Small intestine (tissue), 7 donors: ENCODE measurements at regions not wholly inside any gene's neighbourhood (a gene's known extent, or its start where the extent isn't known, plus 50 kb on each side); places are given as distances from the start of the nearest gene placed in this dataset.
A peak's percentile ranks its signal among the peaks of the same experiment; 100 is the strongest.

Experiments
- DNase-seq, 2 donors: peaks; one replicate each; pipeline versions ENCODE4 v3.0.0 to v3.0.0-alpha.2; 2013
- FAIRE-seq: peaks from 2 replicates; lab custom pipeline; 2012; peaks lifted over from hg19 to GRCh38; lab: Jason Lieb, UNC
- H3K27ac ChIP-seq, 3 donors: one replicate each; pipeline ENCODE4 v1.5.1; 2013; ENCODE audit warnings: low read length in 2 of 3, mild to moderate bottlenecking in 2 of 3, control low read depth in 1 of 3, inconsistent platforms in 1 of 3, low read depth in 1 of 3, moderate library complexity in 1 of 3
- H3K27me3 ChIP-seq, 3 donors: one replicate each; pipeline ENCODE4 v1.6.1; 2013; ENCODE audit warnings: low read length in 3 of 3, inconsistent platforms in 1 of 3; ENCODE audit not compliant: control insufficient read depth in 3 of 3, insufficient read depth in 3 of 3
- H3K36me3 ChIP-seq, 3 donors: one replicate each; pipeline ENCODE4 v1.6.1; 2013; ENCODE audit warnings: low read length in 3 of 3, inconsistent platforms in 1 of 3, low read depth in 1 of 3, mild to moderate bottlenecking in 1 of 3, moderate library complexity in 1 of 3; ENCODE audit not compliant: control insufficient read depth in 3 of 3, insufficient read depth in 2 of 3
- H3K4me1 ChIP-seq, 3 donors: one replicate each; pipeline ENCODE4 v1.6.1; 2013; ENCODE audit warnings: low read length in 2 of 3, inconsistent platforms in 1 of 3, low read depth in 1 of 3, mild to moderate bottlenecking in 1 of 3, moderate library complexity in 1 of 3; ENCODE audit not compliant: control insufficient read depth in 3 of 3, insufficient read depth in 2 of 3
- H3K4me3 ChIP-seq, 3 donors: one replicate each; pipeline ENCODE4 v1.5.1; 2013; ENCODE audit warnings: low read length in 3 of 3, control low read depth in 1 of 3, inconsistent platforms in 1 of 3, low read depth in 1 of 3, mild to moderate bottlenecking in 1 of 3, moderate library complexity in 1 of 3
- H3K9me3 ChIP-seq, 2 donors: one replicate each; pipeline ENCODE4 v1.6.1; 2013; ENCODE audit warnings: low read depth in 1 of 2, low read length in 1 of 2; ENCODE audit not compliant: control insufficient read depth in 2 of 2, insufficient read depth in 1 of 2
- WGBS, 3 donors: extraction: QIAGEN DNeasy Blood & Tissue Kit; methylation state at CpG; one replicate each; pipeline ENCODE4 v1.1.7; 2013; 5-methylcytosine and 5-hydroxymethylcytosine counted together
- donor health status: healthy with polysubstance abuse.
- donor health status: control.
- donor health status: control.
- donor health status: Bipolar disorder and iron deficiency.
- donor health status: healthy.

DNA sequence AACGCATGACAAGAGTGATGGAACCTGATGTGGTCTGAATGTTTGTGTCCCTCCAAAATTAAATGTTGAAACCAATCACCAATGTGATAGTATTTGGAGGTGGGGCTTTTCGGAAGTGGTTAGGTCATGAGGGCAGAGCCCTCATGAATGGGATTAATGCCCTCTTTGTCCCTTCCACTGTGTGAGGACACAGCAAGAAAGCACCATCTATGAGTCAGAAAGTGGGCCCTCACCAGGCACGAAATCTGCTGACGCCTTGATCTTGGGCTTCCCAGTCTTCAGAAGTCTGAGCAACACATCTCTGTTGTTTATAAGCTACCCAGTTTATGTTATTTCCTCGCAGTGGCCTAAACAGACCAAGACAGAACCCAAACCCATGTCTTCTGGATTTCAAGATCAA lies 244.0 kb upstream of the JAG1 start:
- H3K4me1 ChIP-seq = no peaks in the 10 kb centered on the region
- WGBS, 3 donors = 81 to 90% (median 89%) methylated on average over 5 of the region's 5 CpGs
- no peak overlapping the region for H3K27ac ChIP-seq
- H3K27me3 ChIP-seq = no peaks in the 10 kb centered on the region
- no peak overlapping the region for H3K4me3 ChIP-seq
- H3K36me3 ChIP-seq = no peaks in the 10 kb centered on the region
- no peak for DNase-seq
- peaks cover 0 to 2% of the 10 kb centered on the region in 2 donors for H3K9me3 ChIP-seq
- FAIRE-seq = no peak

- H3K27ac ChIP-seq = no peak overlapping the region
- H3K4me1 ChIP-seq = peaks cover 0 to 2% (median 0%) of the 10 kb centered on the region in 3 donors
- H3K36me3 ChIP-seq = no peaks in the 10 kb centered on the region
- FAIRE-seq (no peak), DNase-seq (no peak)
- no peak overlapping the region for H3K4me3 ChIP-seq
- H3K9me3 ChIP-seq = no peaks in the 10 kb centered on the region
- H3K27me3 ChIP-seq = no peaks in the 10 kb centered on the region
- WGBS, 3 donors = 64 to 76% (median 74%) methylated on average over 6 of the region's 6 CpGs
Observed at GRCh38 chr20:10919396-10920140, 245.8 kb upstream of the JAG1 start.

DNA sequence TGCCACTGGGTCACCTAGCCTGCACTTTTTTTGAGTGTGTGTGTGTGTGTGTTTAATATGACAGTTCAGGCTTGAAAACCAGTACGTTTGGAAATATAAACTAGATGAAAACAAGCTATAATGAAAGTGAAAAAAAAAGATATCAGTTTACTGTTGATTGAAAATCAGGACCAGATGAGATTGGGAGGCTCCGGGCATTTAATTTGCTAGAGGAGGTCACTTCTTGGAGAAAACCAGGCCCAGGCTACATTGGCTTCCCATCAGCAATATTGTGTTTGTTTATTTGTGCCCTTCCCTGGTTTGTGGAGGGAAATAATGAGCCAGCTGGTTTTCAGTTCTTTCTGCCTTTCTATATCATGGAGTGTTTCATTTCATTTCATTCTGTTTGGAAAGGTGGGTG lies 246.6 kb upstream of the JAG1 start:
- WGBS, 3 donors = 53 to 64% (median 57%) methylated on average over 2 of the region's 2 CpGs

DNA sequence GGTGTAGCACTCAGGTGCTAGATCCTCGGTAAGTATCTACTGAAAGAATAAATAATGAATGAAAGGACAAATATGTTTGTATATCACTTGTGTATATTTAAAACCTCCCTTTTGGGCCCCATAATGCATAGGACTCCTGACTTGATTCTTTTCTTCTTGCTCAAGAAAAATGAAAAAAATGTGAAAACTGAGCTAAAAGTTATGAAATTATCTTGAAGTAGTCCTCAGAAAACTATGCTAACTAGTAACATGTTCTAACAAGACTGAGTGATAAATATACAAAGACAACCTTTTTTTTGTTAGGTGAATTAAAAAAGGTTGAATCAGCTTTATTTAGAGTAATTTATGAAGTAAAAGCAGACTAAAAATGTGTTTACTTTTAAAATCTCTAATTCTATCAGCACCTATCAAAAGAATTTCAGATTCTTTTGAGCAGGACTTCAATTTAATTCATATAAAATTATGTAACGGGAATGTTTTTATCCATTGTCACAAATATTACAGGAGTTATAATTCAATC lies 247.8 kb upstream of the JAG1 start:
- Histone ChIP-seq H3K9me3 (no peaks in the 10 kb centered on the region), H3K27ac (no peak overlapping the region), H3K36me3 (no peaks in the 10 kb centered on the region), H3K27me3 (no peaks in the 10 kb centered on the region), H3K4me3 (no peak overlapping the region), H3K4me1 (peaks cover 0 to 2% (median 0%) of the 10 kb centered on the region in 3 donors)
- 92% methylated on average over 2 of the region's 2 CpGs for WGBS, 3 donors
- FAIRE-seq (no peak), DNase-seq (no peak)

More for the DNA sequence above, 246.6 kb upstream of the JAG1 start:
- H3K4me1 ChIP-seq = peaks cover 0 to 2% (median 0%) of the 10 kb centered on the region in 3 donors
- no peaks in the 10 kb centered on the region for H3K9me3 ChIP-seq
- no peak for DNase-seq
- no peaks in the 10 kb centered on the region for H3K27me3 ChIP-seq
- no peaks in the 10 kb centered on the region for H3K36me3 ChIP-seq
- H3K27ac ChIP-seq = no peak overlapping the region
- FAIRE-seq = no peak
- no peak overlapping the region for H3K4me3 ChIP-seq

- H3K9me3 ChIP-seq = no peaks in the 10 kb centered on the region
- WGBS, 3 donors = 72 to 89% (median 79%) methylated on average over 1 of the region's 1 CpG
- no peaks in the 10 kb centered on the region for H3K27me3 ChIP-seq
- H3K4me1 ChIP-seq = peaks cover 0 to 2% (median 0%) of the 10 kb centered on the region in 3 donors
- DNase-seq = no peak
- no peak for FAIRE-seq
- H3K4me3 ChIP-seq = no peak overlapping the region
- no peaks in the 10 kb centered on the region for H3K36me3 ChIP-seq
- no peak overlapping the region for H3K27ac ChIP-seq
Observed at GRCh38 chr20:10922506-10922905, 248.7 kb upstream of the JAG1 start.

- Histone ChIP-seq H3K4me3 (no peak overlapping the region), H3K9me3 (no peaks in the 10 kb centered on the region), H3K4me1 (peaks cover 0 to 2% (median 0%) of the 10 kb centered on the region in 3 donors), H3K27me3 (no peaks in the 10 kb centered on the region), H3K27ac (no peak overlapping the region), H3K36me3 (no peaks in the 10 kb centered on the region)
- DNase-seq (peak in 1 of 2 donors; percentile 16), FAIRE-seq (no peak)
- 69 to 84% (median 81%) methylated on average over 6 of the region's 6 CpGs for WGBS, 3 donors
Observed at GRCh38 chr20:10922941-10923340, 249.1 kb upstream of the JAG1 start.

DNA sequence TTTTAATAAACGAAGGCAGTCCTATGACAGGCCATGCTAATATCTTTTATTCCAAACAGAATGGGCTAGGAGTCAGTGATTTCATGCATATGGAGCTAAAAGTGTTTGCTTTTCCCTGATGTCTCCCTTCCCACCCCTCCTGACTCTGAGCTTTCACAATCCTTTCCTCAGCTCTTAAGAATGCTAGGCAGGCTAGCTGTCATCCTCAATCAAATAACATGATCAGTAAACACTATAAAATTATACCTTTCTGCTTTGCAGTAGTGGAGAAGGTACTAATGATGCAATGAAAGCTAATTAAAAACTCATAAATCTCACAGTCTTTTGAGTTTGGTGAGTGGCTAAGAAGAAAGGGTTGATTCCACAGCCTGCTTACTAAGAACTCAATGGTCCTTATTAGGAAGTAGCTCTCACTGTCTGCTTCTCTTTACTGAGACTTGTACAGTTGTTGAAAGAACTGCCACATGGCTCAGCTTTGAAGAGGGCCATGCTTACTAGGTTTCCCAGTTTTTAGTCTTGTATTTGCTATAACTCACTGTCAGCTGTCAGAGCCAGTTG lies 250.9 kb upstream of the JAG1 start:
- no peak for DNase-seq
- no peaks in the 10 kb centered on the region for H3K27me3 ChIP-seq
- H3K4me1 ChIP-seq = peaks cover 0 to 2% (median 0%) of the 10 kb centered on the region in 3 donors
- no peak for FAIRE-seq
- no peak overlapping the region for H3K4me3 ChIP-seq
- no peaks in the 10 kb centered on the region for H3K36me3 ChIP-seq
- no peak overlapping the region for H3K27ac ChIP-seq
- no peaks in the 10 kb centered on the region for H3K9me3 ChIP-seq
- WGBS, 3 donors = 64 to 75% (median 69%) methylated on average over 1 of the region's 1 CpG

- no peaks in the 10 kb centered on the region for H3K27me3 ChIP-seq
- H3K4me1 ChIP-seq = peaks cover 0 to 2% (median 0%) of the 10 kb centered on the region in 3 donors
- DNase-seq = no peak
- no peaks in the 10 kb centered on the region for H3K36me3 ChIP-seq
- FAIRE-seq = no peak
- H3K27ac ChIP-seq = no peak overlapping the region
- H3K4me3 ChIP-seq = no peak overlapping the region
- WGBS, 3 donors = 53 to 64% (median 55%) methylated on average over 3 of the region's 3 CpGs
- H3K9me3 ChIP-seq = no peaks in the 10 kb centered on the region
Observed at GRCh38 chr20:10925767-10926166, 252.0 kb upstream of the JAG1 start.
